ENCODE measurements at regions not wholly inside any gene's neighbourhood (a gene's known extent, or its start where the extent isn't known, plus 50 kb on each side); places are given as distances from the start of the nearest gene placed in this dataset.
"Not testable (repeated sequence)": the region's sequence is repeated elsewhere in the genome, so short reads cannot be mapped to it uniquely, and the experiment has no call there.

GRCh38 chr20:43826943-43827342 is 87.7 kb upstream of the TOX2 start:
- TF ChIP-seq CTCF (conservative IDR thresholded peaks at IDR 0.05; ENCODE audit: low read length); EZH2phosphoT487 (IDR thresholded peaks at IDR 0.05; ENCODE audit: borderline replicate concordance, low read depth, low read length): not testable (repeated sequence)

Data from OCI-LY7 (cell line).